ENCODE measurements at regions not wholly inside any gene's neighbourhood (a gene's known extent, or its start where the extent isn't known, plus 50 kb on each side); places are given as distances from the start of the nearest gene placed in this dataset.

DNA sequence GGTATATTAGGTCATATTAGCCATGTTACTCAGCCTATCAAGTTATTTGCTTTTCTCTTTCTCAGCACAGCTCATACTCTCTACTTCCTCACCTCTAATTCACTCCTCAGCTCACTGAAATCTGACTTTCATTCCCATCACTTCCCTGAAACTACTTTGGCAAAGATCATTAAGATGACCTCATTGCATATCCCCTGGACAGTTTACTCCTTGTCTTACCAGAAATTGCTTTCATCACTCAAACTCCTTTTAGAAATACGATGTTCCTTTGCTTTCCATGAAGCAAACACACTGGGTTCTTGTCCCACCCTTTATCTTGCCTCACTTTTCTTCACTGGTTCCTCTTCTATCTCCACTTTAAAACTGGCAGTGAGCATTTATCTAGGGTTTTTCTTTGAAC is 354.4 kb downstream of the TUSC7 start:
- Histone ChIP-seq H2BK20ac (ENCODE audit: low read length) (no peak overlapping the region), H3K18ac (ENCODE audit: extremely low read depth, low read length) (no peak overlapping the region), H3K79me1 (ENCODE audit: low read depth, low read length) (no peaks in the 10 kb centered on the region), H3K56ac (replicated peaks; ENCODE audit: insufficient read length, low read depth, low read length) (no peak overlapping the region), H3K9ac (replicated peaks in 1 of 4; ENCODE audit: extremely low read depth in 1 of 4, low read depth in 3 of 4, low read length in 3 of 4) (no peak overlapping the region), H3K9me3 (ENCODE audit: insufficient read depth in 2 of 2, low read depth in 1 of 2, low read length in 1 of 2) (no peaks in the 10 kb centered on the region), H3K23ac (ENCODE audit: insufficient read length) (no peak overlapping the region), H3K4ac (replicated peaks; ENCODE audit: insufficient read length, low read depth, low read length) (no peak overlapping the region), H3K36me3 (ENCODE audit: control insufficient read depth in 2 of 4, insufficient read depth in 4 of 4, low read length in 3 of 4) (no peaks in the 10 kb centered on the region), H2BK12ac (ENCODE audit: low read depth, low read length) (no peak overlapping the region), H3K4me2 (ENCODE audit: insufficient read depth in 1 of 2, low read depth in 2 of 2, low read length in 2 of 2) (no peak overlapping the region), H2BK5ac (ENCODE audit: low read depth, low read length) (no peak overlapping the region), H3K23me2 (ENCODE audit: low read depth, low read length) (no peaks in the 10 kb centered on the region), H3K27me3 (replicated peaks in 1 of 4; ENCODE audit: control insufficient read depth in 3 of 4, extremely low read depth in 1 of 4, insufficient read depth in 3 of 4, low read length in 3 of 4) (no peaks in the 10 kb centered on the region), H3K4me3 (ENCODE audit: extremely low read depth in 1 of 4, insufficient read depth in 2 of 4, low read depth in 3 of 4, low read length in 4 of 4) (no peak overlapping the region), H3K27ac (ENCODE audit: low read depth, low read length) (no peak overlapping the region), H3K14ac (ENCODE audit: insufficient read length) (no peak overlapping the region), H3K4me1 (replicated peaks in 1 of 4; ENCODE audit: control insufficient read depth in 3 of 4, insufficient read depth in 4 of 4, low read length in 3 of 4) (peaks cover 0 to 9% (median 0%) of the 10 kb centered on the region in 4 experiments; a peak in 2 of 7 replicates), H4K20me1 (replicated peaks in 1 of 2; ENCODE audit: control insufficient read depth in 1 of 2, insufficient read depth in 2 of 2, low read length in 2 of 2) (no peaks in the 10 kb centered on the region), H4K91ac (replicated peaks; ENCODE audit: insufficient read length, low read length) (no peak overlapping the region), H3K79me2 (ENCODE audit: control insufficient read depth in 1 of 2, insufficient read depth in 2 of 2, low read length in 2 of 2) (no peaks in the 10 kb centered on the region), H2AFZ (ENCODE audit: low read length) (no peak overlapping the region; the same call in 1 of the 2 replicates), H4K8ac (ENCODE audit: extremely low read depth, insufficient read depth, low read length) (no peak overlapping the region), H2BK15ac (ENCODE audit: low read length) (no peak overlapping the region; the same call in 1 of the 2 replicates), H4K5ac (ENCODE audit: insufficient read length, low read depth, low read length) (no peak overlapping the region), H2AK5ac (ENCODE audit: low read depth, low read length) (no peak overlapping the region), H2BK120ac (replicated peaks; ENCODE audit: low read depth, low read length) (no peak overlapping the region)
- ChIA-PET CTCF (ENCODE audit: partially characterized antibody) (no interaction called here), POLR2A (ENCODE audit: partially characterized antibody) (no interaction called here)
- no peak for FAIRE-seq
- no peak for DNase-seq (ENCODE audit: low read depth in 1 of 2, low spot score in 2 of 2)
- WGBS, 2 experiments (ENCODE audit: extremely low coverage in 1 of 2, insufficient coverage in 1 of 2, insufficient read length in 1 of 2, insufficient replicate concordance in 2 of 2, low coverage in 1 of 2, low lambda C conversion rate in 2 of 2, missing lambda C conversion rate in 1 of 2), result 100% methylated on average over 1 of the region's 1 CpG; no CpG with 5 or more reads in 1 of the 2 experiments
- TF ChIP-seq TEAD4 (IDR thresholded peaks at IDR 0.05; ENCODE audit: low read depth, low read length) (no peak), EGR1 (IDR thresholded peaks at IDR 0.05; ENCODE audit: borderline replicate concordance, low read depth, low read length) (no peak), BCL11A (IDR thresholded peaks at IDR 0.05; ENCODE audit: low read depth in 2 of 2, low read length in 2 of 2) (no peak), CTBP2 (IDR thresholded peaks at IDR 0.05; ENCODE audit: borderline replicate concordance, insufficient read depth, insufficient read length, low read length) (no peak), KDM5A (IDR thresholded peaks at IDR 0.05; ENCODE audit: low read length) (no peak), SP2 (IDR thresholded peaks at IDR 0.05; ENCODE audit: low read length) (no peak), FOSL1 (IDR thresholded peaks at IDR 0.05; ENCODE audit: insufficient read depth, low read depth, low read length) (no peak), CREB1 (IDR thresholded peaks at IDR 0.05) (no peak), TAF1 (IDR thresholded peaks at IDR 0.05; ENCODE audit: low read depth, low read length) (no peak), SRF (IDR thresholded peaks at IDR 0.05; ENCODE audit: low read depth, low read length) (no peak), SIRT6 (IDR thresholded peaks at IDR 0.05; ENCODE audit: low read length) (no peak), TAF7 (optimal IDR thresholded peaks at IDR 0.05; ENCODE audit: borderline replicate concordance, low read depth, low read length) (no peak)
- TF ChIP-seq, protein P1, sequence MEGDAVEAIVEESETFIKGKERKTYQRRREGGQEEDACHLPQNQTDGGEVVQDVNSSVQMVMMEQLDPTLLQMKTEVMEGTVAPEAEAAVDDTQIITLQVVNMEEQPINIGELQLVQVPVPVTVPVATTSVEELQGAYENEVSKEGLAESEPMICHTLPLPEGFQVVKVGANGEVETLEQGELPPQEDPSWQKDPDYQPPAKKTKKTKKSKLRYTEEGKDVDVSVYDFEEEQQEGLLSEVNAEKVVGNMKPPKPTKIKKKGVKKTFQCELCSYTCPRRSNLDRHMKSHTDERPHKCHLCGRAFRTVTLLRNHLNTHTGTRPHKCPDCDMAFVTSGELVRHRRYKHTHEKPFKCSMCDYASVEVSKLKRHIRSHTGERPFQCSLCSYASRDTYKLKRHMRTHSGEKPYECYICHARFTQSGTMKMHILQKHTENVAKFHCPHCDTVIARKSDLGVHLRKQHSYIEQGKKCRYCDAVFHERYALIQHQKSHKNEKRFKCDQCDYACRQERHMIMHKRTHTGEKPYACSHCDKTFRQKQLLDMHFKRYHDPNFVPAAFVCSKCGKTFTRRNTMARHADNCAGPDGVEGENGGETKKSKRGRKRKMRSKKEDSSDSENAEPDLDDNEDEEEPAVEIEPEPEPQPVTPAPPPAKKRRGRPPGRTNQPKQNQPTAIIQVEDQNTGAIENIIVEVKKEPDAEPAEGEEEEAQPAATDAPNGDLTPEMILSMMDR (IDR thresholded peaks at IDR 0.05; ENCODE audit: control extremely low read depth in 1 of 3, insufficient read depth in 1 of 3, low read depth in 1 of 3, low read length in 3 of 3), result no peak
